Activated naive CD8-positive, alpha-beta T cell treated with anti-CD3 and anti-CD28 coated beads, Interleukin-2, amount 50 U/mL, for 16 hours (primary cell): ENCODE measurements at regions not wholly inside any gene's neighbourhood (a gene's known extent, or its start where the extent isn't known, plus 50 kb on each side); places are given as distances from the start of the nearest gene placed in this dataset.

Experiments
- DNase-seq: peaks from one replicate; pipeline ENCODE4 v3.0.0-alpha.2; 2020; ENCODE audit warnings: low read depth, low spot score

GRCh38 chrX:40149286-40150175, 51.8 kb upstream of the BCOR start:
- DNase-seq = no peak

- DNase-seq = no peak
Measured at GRCh38 chrX:40148385-40149285, 50.9 kb upstream of the BCOR start.

- no peak for DNase-seq
Measured at GRCh38 chrX:40147971-40148370, 50.2 kb upstream of the BCOR start.
